A549 (cell line): ENCODE measurements at regions not wholly inside any gene's neighbourhood (a gene's known extent, or its start where the extent isn't known, plus 50 kb on each side); places are given as distances from the start of the nearest gene placed in this dataset.

Experiments used
- ATAC-seq, 2 experiments: fragments of 200-7000 bp in 1 of 2; fragments of >200 bp in 1 of 2; cut with Nextera tagmentation in 1 of 2; cut with Tn5 transposase in 1 of 2; 3 replicates each; pipeline versions ENCODE4 v1.8.0 to v1.9.1; 2018 to 2020; ENCODE audit warnings: mild to moderate bottlenecking in 1 of 2, moderate library complexity in 1 of 2
- CTCF ChIA-PET: fragments of 300-600 bp; sonication (Branson Sonifier 250); formaldehyde crosslinking; extraction: SDS; loops from one replicate; lab custom pipeline; 2021; ENCODE audit warnings: antibody characterized with exemption, inconsistent platforms; lab: Yijun Ruan, JAX
- POLR2A ChIA-PET: fragments of 350-600 bp; formaldehyde crosslinking; extraction: SDS; loops from one replicate; lab custom pipeline; 2021; ENCODE audit warnings: antibody characterized with exemption, inconsistent platforms; lab: Yijun Ruan, JAX
- DNase-seq, 2 experiments: peaks; one replicate each; pipeline versions ENCODE4 v3.0.0 to v3.0.0-alpha.2; 2011 to 2016; ENCODE audit warnings: low read depth in 1 of 2, low spot score in 1 of 2
- FAIRE-seq: peaks from 2 replicates; lab custom pipeline; 2011; peaks lifted over from hg19 to GRCh38; lab: Jason Lieb, UNC
- H3K27ac ChIP-seq, 2 experiments: fragments of >200 bp; sonication (Bioruptor Twin); formaldehyde crosslinking; 3 replicates each; pipeline ENCODE4 v1.5.1; 2016 to 2017
- H3K4me1 ChIP-seq: fragments of >200 bp; sonication (Bioruptor Twin); formaldehyde crosslinking; 3 replicates; pipeline ENCODE4 v1.6.1; 2016
- H3K4me2 ChIP-seq: fragments of >200 bp; sonication (Bioruptor Twin); formaldehyde crosslinking; 3 replicates; pipeline ENCODE4 v1.6.1; 2016
- H3K4me3 ChIP-seq: fragments of >200 bp; sonication (Bioruptor Twin); formaldehyde crosslinking; 3 replicates; pipeline ENCODE4 v1.5.1; 2016
- H3K9me3 ChIP-seq: fragments of >200 bp; sonication (Bioruptor Twin); formaldehyde crosslinking; 3 replicates; pipeline ENCODE4 v1.6.1; 2016
- ATOH8 ChIP-seq: fragments of 250-450 bp; sonication (Bioruptor Pico); IDR thresholded peaks from 2 replicates; pipeline ENCODE4 v1.5.0; 2020; ENCODE audit warnings: low read depth, mild to moderate bottlenecking, moderate library complexity
- BCL3 ChIP-seq: fragments of >200 bp; sonication (Bioruptor Twin); formaldehyde crosslinking; IDR thresholded peaks from 3 replicates; pipeline ENCODE4 v1.6.1; 2016
- CBX8 ChIP-seq: fragments of 200-600 bp; sonication (generic); IDR thresholded peaks from 2 replicates; pipeline ENCODE4 v1.6.1; 2016
- CTCF ChIP-seq: fragments of >200 bp; sonication (Bioruptor Twin); formaldehyde crosslinking; IDR thresholded peaks from 3 replicates; pipeline ENCODE4 v1.5.1; 2016
- E2F6 ChIP-seq: IDR thresholded peaks from 2 replicates; pipeline ENCODE4 v1.6.1; 2012; ENCODE audit warnings: low read depth, borderline replicate concordance
- EHF ChIP-seq: fragments of 250-450 bp; sonication (Bioruptor Pico); IDR thresholded peaks from 2 replicates; pipeline ENCODE4 v1.5.0; 2020; ENCODE audit warnings: mild to moderate bottlenecking
- EHMT2 ChIP-seq: fragments of 200-600 bp; sonication (generic); IDR thresholded peaks from 2 replicates; pipeline ENCODE4 v1.6.1; 2016; ENCODE audit warnings: antibody characterized with exemption, low read depth, mild to moderate bottlenecking, moderate library complexity
- ELK1 ChIP-seq: fragments of 150-350 bp; IDR thresholded peaks from 2 replicates; pipeline ENCODE4 v1.6.1; 2014; ENCODE audit warnings: low read depth, mild to moderate bottlenecking, low read length
- EP300 ChIP-seq, 2 experiments: fragments of >200 bp; sonication (Bioruptor Twin); formaldehyde crosslinking; IDR thresholded peaks; 2 replicates in 1 of 2; 3 replicates in 1 of 2; pipeline ENCODE4 v1.6.1; 2016 to 2017
- ESRRA ChIP-seq: fragments of 150-350 bp; IDR thresholded peaks from 2 replicates; pipeline ENCODE4 v1.6.1; 2014; ENCODE audit warnings: mild to moderate bottlenecking, low read length, borderline replicate concordance
- HDAC2 ChIP-seq: fragments of 200-600 bp; sonication (generic); IDR thresholded peaks from 2 replicates; pipeline ENCODE4 v1.6.1; 2016
- HMGXB4 ChIP-seq: fragments of 250-450 bp; sonication (Bioruptor Pico); IDR thresholded peaks from 2 replicates; pipeline ENCODE4 v1.5.0; 2021; ENCODE audit warnings: mild to moderate bottlenecking, moderate library complexity, borderline replicate concordance
- HOXB13 ChIP-seq: fragments of 250-450 bp; sonication (Bioruptor Pico); IDR thresholded peaks from 2 replicates; pipeline ENCODE4 v1.5.0; 2020; ENCODE audit warnings: low read depth, mild to moderate bottlenecking, moderate library complexity
- HOXB5 ChIP-seq: fragments of 250-450 bp; sonication (Bioruptor Pico); IDR thresholded peaks from 2 replicates; pipeline ENCODE4 v1.5.0; 2020; ENCODE audit warnings: mild to moderate bottlenecking, moderate library complexity
- JUN ChIP-seq, 2 experiments: fragments of >200 bp; sonication (Bioruptor Twin); formaldehyde crosslinking; IDR thresholded peaks; 2 replicates in 1 of 2; 3 replicates in 1 of 2; pipeline ENCODE4 v1.6.1; 2016 to 2017
- KDM1A ChIP-seq: fragments of 200-600 bp; sonication (generic); IDR thresholded peaks from 2 replicates; pipeline ENCODE4 v1.6.1; 2016; ENCODE audit warnings: low read depth, mild to moderate bottlenecking
- MAZ ChIP-seq: fragments of 150-350 bp; IDR thresholded peaks from 2 replicates; pipeline ENCODE4 v1.6.1; 2014; ENCODE audit warnings: antibody characterized with exemption, low read depth, low read length, borderline replicate concordance
- NFE2L2 ChIP-seq: fragments of 150-350 bp; conservative IDR thresholded peaks from 2 replicates; pipeline ENCODE4 v1.6.1; 2014; ENCODE audit warnings: low read length
- NPAS2 ChIP-seq: fragments of 250-450 bp; sonication (Bioruptor Pico); IDR thresholded peaks from 2 replicates; pipeline ENCODE4 v1.8.0; 2022; ENCODE audit warnings: mild to moderate bottlenecking, moderate library complexity, borderline replicate concordance
- POLR2AphosphoS2 ChIP-seq: conservative IDR thresholded peaks from 2 replicates; pipeline ENCODE4 v1.6.1; 2012; ENCODE audit warnings: low read length, improper control_type of control experiment, inconsistent platforms
- RAD21 ChIP-seq, 2 experiments: fragments of >200 bp in 1 of 2; sonication (Bioruptor Twin) in 1 of 2; formaldehyde crosslinking in 1 of 2; IDR thresholded peaks in 1 of 2; conservative IDR thresholded peaks in 1 of 2; 2 replicates in 1 of 2; 3 replicates in 1 of 2; pipeline ENCODE4 v1.6.1; 2012 to 2018; ENCODE audit warnings: inconsistent platforms in 1 of 2
- RARB ChIP-seq: fragments of 250-450 bp; sonication (Bioruptor Pico); IDR thresholded peaks from 2 replicates; pipeline ENCODE4 v1.8.0; 2021; ENCODE audit warnings: mild to moderate bottlenecking, moderate library complexity
- RCOR1 ChIP-seq: fragments of 150-350 bp; IDR thresholded peaks from 2 replicates; pipeline ENCODE4 v1.6.1; 2014; ENCODE audit warnings: antibody characterized with exemption, low read length, low read depth
- SMC3 ChIP-seq: fragments of >200 bp; sonication (Bioruptor Twin); formaldehyde crosslinking; IDR thresholded peaks from 3 replicates; pipeline ENCODE4 v1.6.1; 2018; ENCODE audit warnings: inconsistent platforms
- SREBF2 ChIP-seq: fragments of 450-650 bp; IDR thresholded peaks from 2 replicates; pipeline ENCODE4 v1.6.1; 2014; ENCODE audit warnings: mild to moderate bottlenecking, moderate library complexity
- TFCP2L1 ChIP-seq: fragments of 250-450 bp; sonication (Bioruptor Pico); IDR thresholded peaks from 2 replicates; pipeline ENCODE4 v1.5.0; 2021; ENCODE audit warnings: mild to moderate bottlenecking
- USF2 ChIP-seq: fragments of 450-650 bp; IDR thresholded peaks from 2 replicates; pipeline ENCODE4 v1.6.1; 2014; ENCODE audit warnings: antibody characterized with exemption
- ZC3H11A ChIP-seq: fragments of 450-650 bp; IDR thresholded peaks from 2 replicates; pipeline ENCODE4 v1.6.1; 2014; ENCODE audit warnings: antibody characterized with exemption, mild to moderate bottlenecking
- WGBS: methylation state at CpG from one replicate; pipeline ENCODE4 v1.1.6; 2017; ENCODE audit errors: missing lambda C conversion rate; 5-methylcytosine and 5-hydroxymethylcytosine counted together

- TF ChIP-seq BCL3, result no peak
- TF ChIP-seq HOXB5, result no peak
- TF ChIP-seq ATOH8 (CRISPR knock-in tag), result no peak
- no peak for TF ChIP-seq RARB (CRISPR knock-in tag)
- no peak for TF ChIP-seq HDAC2
- TF ChIP-seq CTCF, result no peak
- TF ChIP-seq NFE2L2, result no peak
- no peak for TF ChIP-seq ELK1
- TF ChIP-seq MAZ, result no peak
- TF ChIP-seq JUN (IDR thresholded peaks at IDR 0.05), result no peak
- TF ChIP-seq USF2, result no peak
- TF ChIP-seq HOXB13, result no peak
- no peak for TF ChIP-seq SMC3
- TF ChIP-seq RCOR1, result no peak
- no peak for TF ChIP-seq KDM1A
- TF ChIP-seq RAD21 (conservative IDR thresholded peaks at IDR 0.05 in 1 of 2, IDR thresholded peaks at IDR 0.05 in 1 of 2), result no peak
- H3K4me3 ChIP-seq, result no peak overlapping the region
- no peak for DNase-seq
- peak overlapping the region; percentile 65 to 76 for H3K27ac ChIP-seq
- peak overlapping the region; percentile 52; the same call in 2 of the 3 replicates for H3K4me2 ChIP-seq
- no peak for FAIRE-seq
- H3K9me3 ChIP-seq, result no peaks in the 10 kb centered on the region
- H3K4me1 ChIP-seq, result peaks cover 38% of the 10 kb centered on the region
- WGBS, result 86% methylated on average over 18 of the region's 18 CpGs
- ChIA-PET CTCF (interaction anchor here (1.2 to 3.7 kb wide), 3 partner anchors 27 to 78 kb away, joined by 3 to 7 read pairs (median 5); no protein-coding TSS in a partner anchor), POLR2A (interaction anchor here (1.3 kb wide), 1 partner anchor 8 kb away, joined by 8 read pairs; no protein-coding TSS in a partner anchor)
- ATAC-seq, result no peak
These were observed 176.3 kb downstream of the ZFP36L2 start for GRCh38 chr2:43049836-43050801.

GRCh38 chr2:43047187-43047780, 179.1 kb downstream of the ZFP36L2 start:
- ATAC-seq (no peak), FAIRE-seq (no peak), DNase-seq (no peak)
- no peaks in the 10 kb centered on the region for H3K9me3 ChIP-seq
- 92% methylated on average over 17 of the region's 17 CpGs for WGBS
- no peak overlapping the region for H3K4me2 ChIP-seq
- CTCF ChIA-PET, result interaction anchor here (0.8 to 1.6 kb wide), 5 partner anchors 9 to 177 kb away, joined by 3 to 6 read pairs (median 3); no protein-coding TSS in a partner anchor
- peaks cover 43% of the 10 kb centered on the region for H3K4me1 ChIP-seq
- H3K4me3 ChIP-seq, result no peak overlapping the region
- H3K27ac ChIP-seq, result peak overlapping the region in 1 of 2 experiments; percentile 66; a peak in 2 of 6 replicates
- TF ChIP-seq EHMT2 (no peak), E2F6 (no peak), CBX8 (no peak), EHF (no peak), EP300 (IDR thresholded peaks at IDR 0.05) (no peak), SREBF2 (no peak), SMC3 (no peak), TFCP2L1 (CRISPR knock-in tag) (no peak), NPAS2 (CRISPR knock-in tag) (no peak), ESRRA (no peak), HMGXB4 (CRISPR knock-in tag) (no peak), POLR2AphosphoS2 (no peak), MAZ (no peak), ZC3H11A (no peak)
- POLR2A ChIA-PET, result no interaction called here
